LNCAP (cell line): ENCODE measurements at regions not wholly inside any gene's neighbourhood (a gene's known extent, or its start where the extent isn't known, plus 50 kb on each side); places are given as distances from the start of the nearest gene placed in this dataset.

Source experiments
- TF ChIP-seq, protein P1 (sequence below): fragments of 450-650 bp; IDR thresholded peaks from 2 replicates; pipeline ENCODE4 v1.5.1; 2017; ENCODE audit warnings: mild to moderate bottlenecking

DNA sequence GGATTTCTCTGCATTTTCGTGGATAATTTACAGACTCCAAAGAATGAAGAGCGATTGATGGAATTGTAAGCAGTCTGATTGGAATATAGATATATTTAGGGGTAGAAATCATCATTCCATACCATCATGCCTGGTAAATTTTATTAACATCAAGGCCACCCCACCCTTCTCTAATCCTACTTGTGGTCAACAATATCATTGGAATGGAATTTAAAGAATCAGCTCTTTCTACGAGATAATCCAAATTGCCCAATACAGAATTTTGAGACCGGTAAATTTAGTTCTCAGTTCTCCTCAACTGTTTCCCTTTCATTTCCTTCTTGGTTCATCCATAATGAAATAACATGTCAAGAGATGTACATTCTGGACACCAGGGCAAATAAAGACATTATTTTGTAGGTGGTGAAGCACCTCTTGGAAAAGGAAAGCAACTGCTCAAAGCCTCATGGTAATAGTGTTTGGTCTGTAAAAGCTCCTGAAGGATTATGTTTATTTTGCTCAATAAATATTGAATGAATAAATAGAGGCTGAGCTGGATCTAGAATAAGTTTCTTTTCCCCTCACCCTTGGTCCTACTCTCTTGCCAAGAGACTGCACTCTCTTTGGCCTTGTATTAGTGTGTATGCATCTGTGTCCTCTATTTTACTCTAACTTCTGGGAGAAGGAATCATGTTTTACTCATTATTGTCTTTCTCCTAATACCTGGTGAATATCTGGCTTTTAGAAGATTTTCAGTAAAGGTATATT lies 133.7 kb upstream of the BCL6 start:
- TF ChIP-seq, protein P1, sequence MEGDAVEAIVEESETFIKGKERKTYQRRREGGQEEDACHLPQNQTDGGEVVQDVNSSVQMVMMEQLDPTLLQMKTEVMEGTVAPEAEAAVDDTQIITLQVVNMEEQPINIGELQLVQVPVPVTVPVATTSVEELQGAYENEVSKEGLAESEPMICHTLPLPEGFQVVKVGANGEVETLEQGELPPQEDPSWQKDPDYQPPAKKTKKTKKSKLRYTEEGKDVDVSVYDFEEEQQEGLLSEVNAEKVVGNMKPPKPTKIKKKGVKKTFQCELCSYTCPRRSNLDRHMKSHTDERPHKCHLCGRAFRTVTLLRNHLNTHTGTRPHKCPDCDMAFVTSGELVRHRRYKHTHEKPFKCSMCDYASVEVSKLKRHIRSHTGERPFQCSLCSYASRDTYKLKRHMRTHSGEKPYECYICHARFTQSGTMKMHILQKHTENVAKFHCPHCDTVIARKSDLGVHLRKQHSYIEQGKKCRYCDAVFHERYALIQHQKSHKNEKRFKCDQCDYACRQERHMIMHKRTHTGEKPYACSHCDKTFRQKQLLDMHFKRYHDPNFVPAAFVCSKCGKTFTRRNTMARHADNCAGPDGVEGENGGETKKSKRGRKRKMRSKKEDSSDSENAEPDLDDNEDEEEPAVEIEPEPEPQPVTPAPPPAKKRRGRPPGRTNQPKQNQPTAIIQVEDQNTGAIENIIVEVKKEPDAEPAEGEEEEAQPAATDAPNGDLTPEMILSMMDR = no peak

DNA sequence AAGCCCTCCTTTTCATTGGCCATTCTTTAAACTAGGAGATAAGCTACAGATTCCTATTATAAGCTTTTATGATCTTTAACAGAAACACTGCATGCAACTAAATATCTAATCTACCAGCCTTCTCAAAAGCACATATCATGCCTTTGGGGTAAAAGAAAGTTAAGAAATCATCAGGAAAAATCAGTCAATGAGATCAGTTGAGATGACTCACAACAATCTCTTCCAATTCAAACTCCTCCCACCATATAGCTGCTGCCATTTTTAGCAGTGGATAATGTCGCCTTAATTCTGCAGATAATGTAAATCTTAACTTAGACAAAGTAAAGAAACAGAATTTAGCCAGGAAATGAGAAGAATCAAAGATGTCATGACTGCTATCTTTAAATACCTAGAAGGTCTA lies 135.2 kb upstream of the BCL6 start:
- TF ChIP-seq, protein P1 = no peak

DNA sequence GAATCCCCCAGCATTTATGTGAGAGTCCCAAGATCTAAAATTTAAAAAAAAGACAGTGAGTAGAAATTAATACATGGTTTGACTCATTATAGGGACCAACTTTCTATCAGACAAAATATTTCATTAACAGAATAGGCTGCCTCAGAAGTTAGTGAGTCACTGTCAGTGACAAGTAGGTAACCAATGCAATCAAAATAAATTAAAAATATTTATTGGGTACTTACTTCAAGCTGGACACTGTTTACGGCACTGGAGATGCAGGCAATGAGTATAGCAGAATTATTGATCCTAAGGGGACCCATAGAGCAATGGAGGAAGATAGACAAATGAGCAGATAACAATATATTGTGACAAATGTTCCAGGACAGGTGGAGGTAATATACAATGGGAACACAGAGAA lies 135.6 kb upstream of the BCL6 start:
- TF ChIP-seq, protein P1 = no peak

DNA sequence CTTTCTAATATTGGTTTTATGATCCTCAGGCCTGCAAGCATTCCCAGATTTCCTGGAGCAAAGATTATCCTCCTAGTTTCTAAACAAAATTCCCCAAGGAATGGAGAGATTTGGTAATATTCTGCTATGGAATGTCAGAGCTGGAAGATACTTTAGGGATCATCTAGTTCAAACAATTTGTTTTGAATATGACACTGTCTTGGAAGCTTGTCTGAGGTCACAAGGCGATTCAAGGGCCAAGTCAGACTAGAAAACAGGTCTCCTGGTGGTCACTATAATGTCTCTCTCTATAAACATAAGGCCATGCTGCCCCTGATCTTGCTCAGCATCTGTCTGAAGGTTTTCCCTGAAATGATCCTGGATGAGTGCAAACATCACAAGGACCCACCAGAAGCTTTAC lies 143.4 kb upstream of the BCL6 start:
- TF ChIP-seq, protein P1 = no peak

DNA sequence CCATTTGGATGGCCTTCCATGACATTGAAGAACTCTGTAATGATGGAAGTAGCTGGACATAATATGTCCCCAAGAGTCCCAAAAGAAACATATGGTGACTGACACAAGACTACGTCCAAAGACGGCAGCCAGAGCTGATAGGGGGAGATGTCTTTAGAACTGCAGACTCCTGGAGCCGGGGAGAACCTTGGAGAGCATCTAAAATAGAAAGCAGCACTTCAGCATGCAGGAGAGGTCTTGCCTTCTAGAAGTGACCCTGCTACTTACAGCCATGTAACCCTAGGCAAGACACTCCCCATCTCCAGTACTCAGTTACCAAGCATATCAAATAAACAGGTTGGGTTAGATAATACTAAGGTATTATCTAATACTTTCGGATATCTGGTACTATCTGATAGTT lies 143.8 kb upstream of the BCL6 start:
- TF ChIP-seq, protein P1 = no peak

DNA sequence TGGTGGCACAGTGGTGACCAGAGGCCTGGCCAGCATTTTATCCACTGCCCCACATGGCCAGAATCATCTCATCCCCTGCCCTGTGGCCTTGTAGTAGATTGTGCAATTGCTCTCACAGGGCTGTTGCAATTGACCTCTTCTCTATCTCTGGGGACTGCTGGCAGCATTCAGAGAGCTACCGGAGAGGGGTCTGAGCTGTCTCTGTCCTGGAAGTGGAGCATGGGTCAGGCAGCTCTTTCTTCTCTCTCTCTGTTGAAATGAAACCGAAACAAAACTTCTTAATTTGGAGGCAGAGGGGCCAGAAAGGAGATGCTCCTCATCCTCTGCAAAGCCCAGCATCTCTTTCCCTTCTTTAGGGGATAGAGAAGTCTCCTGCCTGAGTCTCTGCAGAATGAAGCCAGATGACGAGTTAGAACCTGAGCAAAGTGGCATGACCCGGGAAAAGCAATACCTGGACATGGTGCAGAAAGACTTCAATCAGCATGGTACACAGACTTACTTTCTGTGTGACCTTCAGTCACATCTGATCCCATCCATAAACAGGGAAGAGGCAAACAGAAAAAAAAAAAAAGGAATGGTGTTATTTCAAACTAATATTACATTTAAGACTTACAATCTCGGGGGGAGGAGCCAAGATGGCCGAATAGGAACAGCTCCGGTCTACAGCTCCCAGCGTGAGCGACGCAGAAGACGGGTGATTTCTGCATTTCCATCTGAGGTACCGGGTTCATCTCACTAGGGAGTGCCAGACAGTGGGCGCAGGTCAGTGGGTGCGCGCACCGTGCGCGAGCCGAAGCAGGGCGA lies 144.5 kb upstream of the BCL6 start:
- TF ChIP-seq, protein P1 = no peak

DNA sequence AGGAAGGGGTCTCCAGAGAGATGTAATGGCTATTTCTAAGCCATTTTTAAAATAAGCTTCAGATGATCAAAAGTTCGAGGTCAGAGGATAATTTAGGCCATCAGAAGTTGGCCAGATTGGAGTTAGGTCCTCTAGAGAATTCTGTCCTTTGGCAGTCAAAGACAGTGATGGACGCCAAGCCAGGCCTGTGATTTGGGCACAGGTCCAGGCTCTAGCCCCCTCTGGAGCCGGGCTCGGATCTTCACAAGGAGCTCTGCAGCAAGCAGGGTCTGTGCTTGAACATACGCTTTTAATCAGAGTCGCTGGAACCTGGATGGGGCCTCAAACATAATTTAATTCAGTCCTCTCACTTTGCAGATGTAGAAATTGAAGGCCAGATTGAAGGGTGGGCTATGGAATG lies 151.4 kb upstream of the BCL6 start:
- TF ChIP-seq, protein P1 = no peak
